ENCODE measurements at regions not wholly inside any gene's neighbourhood (a gene's known extent, or its start where the extent isn't known, plus 50 kb on each side); places are given as distances from the start of the nearest gene placed in this dataset.

DNA sequence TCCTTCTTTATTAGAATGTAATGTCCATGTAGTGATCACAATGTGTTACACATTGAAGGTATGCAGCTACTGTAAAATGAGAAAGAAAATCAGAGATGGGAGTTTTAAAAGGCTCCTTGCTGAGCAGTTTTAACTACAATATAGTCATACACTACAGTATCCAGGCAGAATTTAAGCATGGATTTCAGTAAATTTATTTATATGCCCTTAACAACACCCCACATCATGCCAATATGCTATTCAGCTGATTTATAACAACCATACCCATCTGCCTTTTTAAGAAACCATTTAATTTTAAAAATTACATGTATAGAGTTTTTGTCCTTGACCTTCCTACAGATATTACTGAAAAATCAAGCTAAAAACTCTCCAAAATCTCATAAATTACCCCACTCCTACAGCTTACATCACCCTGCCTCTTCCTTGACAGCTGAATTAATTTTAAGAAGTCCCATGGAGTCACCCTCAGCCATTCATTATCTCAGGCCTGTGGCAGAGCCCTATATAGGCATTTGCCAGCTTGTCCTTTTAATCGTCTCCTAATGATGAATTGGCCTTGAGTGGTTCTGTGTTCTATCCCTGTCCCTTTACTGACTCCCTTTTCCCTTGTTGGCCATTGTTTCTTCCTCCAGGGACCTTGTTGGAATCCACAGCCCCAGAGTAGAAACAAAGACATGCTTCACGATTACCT is 797.6 kb upstream of the ARRDC4 start:
- intact Hi-C loops (cut with DNase I), result no loop called here
- no peak overlapping the region for H3K27ac ChIP-seq
- no peak overlapping the region for H3K4me3 ChIP-seq
- no peaks in the 10 kb centered on the region for H3K9me3 ChIP-seq
- no peaks in the 10 kb centered on the region for H3K27me3 ChIP-seq
- no peaks in the 10 kb centered on the region for H3K4me1 ChIP-seq (ENCODE audit: insufficient read depth)
- H3K36me3 ChIP-seq, result no peaks in the 10 kb centered on the region
- DNase-seq, result no peak
- WGBS, 3 donors, result 62 to 74% (median 63%) methylated on average over 2 of the region's 2 CpGs
- no peak for TF ChIP-seq EP300 (IDR thresholded peaks at IDR 0.05)
- no peak for TF ChIP-seq POLR2A (IDR thresholded peaks at IDR 0.05)
- TF ChIP-seq, protein P1, sequence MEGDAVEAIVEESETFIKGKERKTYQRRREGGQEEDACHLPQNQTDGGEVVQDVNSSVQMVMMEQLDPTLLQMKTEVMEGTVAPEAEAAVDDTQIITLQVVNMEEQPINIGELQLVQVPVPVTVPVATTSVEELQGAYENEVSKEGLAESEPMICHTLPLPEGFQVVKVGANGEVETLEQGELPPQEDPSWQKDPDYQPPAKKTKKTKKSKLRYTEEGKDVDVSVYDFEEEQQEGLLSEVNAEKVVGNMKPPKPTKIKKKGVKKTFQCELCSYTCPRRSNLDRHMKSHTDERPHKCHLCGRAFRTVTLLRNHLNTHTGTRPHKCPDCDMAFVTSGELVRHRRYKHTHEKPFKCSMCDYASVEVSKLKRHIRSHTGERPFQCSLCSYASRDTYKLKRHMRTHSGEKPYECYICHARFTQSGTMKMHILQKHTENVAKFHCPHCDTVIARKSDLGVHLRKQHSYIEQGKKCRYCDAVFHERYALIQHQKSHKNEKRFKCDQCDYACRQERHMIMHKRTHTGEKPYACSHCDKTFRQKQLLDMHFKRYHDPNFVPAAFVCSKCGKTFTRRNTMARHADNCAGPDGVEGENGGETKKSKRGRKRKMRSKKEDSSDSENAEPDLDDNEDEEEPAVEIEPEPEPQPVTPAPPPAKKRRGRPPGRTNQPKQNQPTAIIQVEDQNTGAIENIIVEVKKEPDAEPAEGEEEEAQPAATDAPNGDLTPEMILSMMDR (IDR thresholded peaks at IDR 0.05), result no peak

DNA sequence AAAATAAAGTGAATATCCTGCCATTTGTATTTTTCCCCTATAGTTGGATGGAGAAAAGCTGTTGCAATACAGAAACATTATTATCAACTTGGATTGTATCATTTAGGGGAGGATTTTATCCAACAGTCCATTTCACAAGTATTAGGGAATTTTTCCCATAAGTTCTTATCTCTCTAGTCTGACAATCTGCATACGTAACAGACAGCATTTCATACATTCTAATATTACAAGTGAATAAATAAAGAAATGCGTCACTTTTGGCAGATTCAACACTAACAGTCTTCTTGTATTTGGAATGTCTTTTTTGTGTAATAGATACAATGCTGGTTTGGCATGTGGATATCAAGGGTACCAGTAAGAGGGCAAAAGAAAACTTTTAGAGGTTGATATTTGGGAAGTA is 795.3 kb upstream of the ARRDC4 start:
- Histone ChIP-seq H3K4me1 (ENCODE audit: insufficient read depth) (no peaks in the 10 kb centered on the region), H3K4me3 (no peak overlapping the region), H3K36me3 (no peaks in the 10 kb centered on the region), H3K9me3 (no peaks in the 10 kb centered on the region), H3K27me3 (no peaks in the 10 kb centered on the region), H3K27ac (no peak overlapping the region)
- DNase-seq, result no peak
- TF ChIP-seq EP300 (IDR thresholded peaks at IDR 0.05), result no peak
- TF ChIP-seq POLR2A (IDR thresholded peaks at IDR 0.05), result no peak
- TF ChIP-seq, protein P1 (IDR thresholded peaks at IDR 0.05), result no peak
- intact Hi-C loops (cut with DNase I), result no loop called here
- WGBS, 3 donors, result 74 to 82% (median 82%) methylated on average over 2 of the region's 2 CpGs

DNA sequence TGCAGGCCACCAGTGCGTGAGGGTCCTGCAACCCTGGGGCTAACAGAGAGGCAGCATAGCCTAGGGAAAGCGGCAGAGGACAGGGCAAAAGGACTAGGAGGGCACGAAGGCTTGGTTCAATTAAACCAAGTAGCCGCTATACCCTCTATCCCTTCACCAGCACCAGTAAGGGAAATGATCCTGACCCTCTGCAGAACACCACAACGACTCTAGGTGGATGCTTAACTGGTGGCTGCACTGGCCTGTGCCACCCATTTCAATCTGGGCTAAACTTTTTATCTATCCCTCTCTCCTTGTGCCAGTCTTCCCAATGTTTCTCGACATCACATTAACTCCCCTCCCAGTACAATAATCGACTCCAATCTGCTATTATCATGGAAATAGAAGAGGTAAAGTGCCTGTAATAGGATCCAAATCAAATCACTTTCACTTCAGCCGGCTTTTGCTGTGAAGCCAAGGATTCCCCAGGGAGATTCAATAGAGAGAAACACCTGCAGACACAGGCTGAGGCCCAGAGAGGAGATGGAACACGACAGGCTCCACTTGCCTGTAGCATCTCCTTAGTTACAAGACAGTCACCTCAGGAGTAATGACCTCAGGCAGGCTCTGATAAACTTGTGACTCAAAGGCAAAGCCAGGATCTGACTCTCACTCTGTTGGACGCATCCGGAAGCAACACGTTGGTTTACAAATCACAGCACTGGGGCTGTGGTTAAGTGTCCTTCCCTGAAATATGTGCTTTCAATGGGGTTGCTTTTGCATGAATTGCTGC is 791.6 kb upstream of the ARRDC4 start:
- Histone ChIP-seq H3K27ac (no peak overlapping the region), H3K27me3 (no peaks in the 10 kb centered on the region), H3K4me3 (no peak overlapping the region), H3K4me1 (ENCODE audit: insufficient read depth) (no peaks in the 10 kb centered on the region), H3K36me3 (no peaks in the 10 kb centered on the region), H3K9me3 (no peaks in the 10 kb centered on the region)
- intact Hi-C loops (cut with DNase I), result no loop called here
- WGBS, 3 donors, result 70 to 76% (median 73%) methylated on average over 12 of the region's 12 CpGs
- DNase-seq, result no peak
- TF ChIP-seq EP300 (IDR thresholded peaks at IDR 0.05) (no peak), POLR2A (IDR thresholded peaks at IDR 0.05) (no peak)
- TF ChIP-seq, protein P1 (IDR thresholded peaks at IDR 0.05), result no peak

DNA sequence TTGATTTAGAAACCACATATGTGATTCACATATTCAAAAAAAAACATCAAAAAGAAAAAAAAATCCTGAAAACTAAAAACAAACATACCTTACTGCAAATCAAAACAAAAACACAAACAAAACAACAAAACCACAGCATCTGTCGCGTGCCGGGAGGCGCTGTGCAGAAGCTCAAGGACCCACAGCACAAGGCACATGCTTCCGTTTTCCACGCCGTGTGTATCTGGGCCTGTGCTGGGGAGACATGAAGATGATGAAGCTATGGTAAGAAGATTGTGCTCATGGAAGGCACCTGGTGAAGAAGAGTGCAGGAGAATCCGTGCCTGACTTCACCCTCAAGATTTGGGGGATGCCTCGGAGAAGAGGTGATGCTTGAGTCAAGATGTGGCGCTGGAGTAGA is 788.9 kb upstream of the ARRDC4 start:
- H3K36me3 ChIP-seq, result no peaks in the 10 kb centered on the region
- intact Hi-C loops (cut with DNase I), result no loop called here
- H3K27me3 ChIP-seq, result no peaks in the 10 kb centered on the region
- TF ChIP-seq EP300 (IDR thresholded peaks at IDR 0.05), result no peak
- DNase-seq, result no peak
- H3K9me3 ChIP-seq, result no peaks in the 10 kb centered on the region
- no peaks in the 10 kb centered on the region for H3K4me1 ChIP-seq (ENCODE audit: insufficient read depth)
- no peak overlapping the region for H3K27ac ChIP-seq
- WGBS, 3 donors, result 93 to 94% (median 94%) methylated on average over 10 of the region's 10 CpGs
- no peak overlapping the region for H3K4me3 ChIP-seq

Data from ovary (tissue), 7 donors.